SK-N-SH (cell line): ENCODE measurements at regions not wholly inside any gene's neighbourhood (a gene's known extent, or its start where the extent isn't known, plus 50 kb on each side); places are given as distances from the start of the nearest gene placed in this dataset.

Source experiments
- CTCF ChIA-PET: fragments of 300-600, 350-600 bp; formaldehyde crosslinking; extraction: SDS; loops from one replicate; lab custom pipeline; 2021; lab: Yijun Ruan, JAX
- POLR2A ChIA-PET: fragments of 350-600 bp; sonication (Branson Sonifier 250); formaldehyde crosslinking; extraction: SDS; loops from one replicate; lab custom pipeline; 2020; ENCODE audit warnings: antibody characterized with exemption, inconsistent platforms; lab: Yijun Ruan, JAX
- DNase-seq: peaks from one replicate; pipeline ENCODE4 v3.0.0; 2012
- H2AFZ ChIP-seq: fragments of 200-600 bp; sonication (generic); 2 replicates; pipeline ENCODE4 v1.8.1; 2016; ENCODE audit warnings: antibody characterized with exemption, mild to moderate bottlenecking, low read depth
- H3F3A ChIP-seq: fragments of 200-600 bp; sonication (generic); replicated peaks from 2 replicates; pipeline ENCODE3; 2016; ENCODE audit warnings: antibody characterized with exemption, mild to moderate bottlenecking; ENCODE audit not compliant: insufficient read depth
- H3K27ac ChIP-seq, 2 experiments: fragments of 200-500 bp in 1 of 2; fragments of 200-600 bp in 1 of 2; sonication (Bioruptor generic) in 1 of 2; sonication (generic), shearing (Covaris generic) in 1 of 2; 2 replicates each; pipeline versions ENCODE4 v1.5.1 to v1.6.1; 2014 to 2016; ENCODE audit warnings: low read depth in 2 of 2, inconsistent platforms in 1 of 2, low read length in 1 of 2, mild to moderate bottlenecking in 1 of 2, mixed read lengths in 1 of 2
- H3K27me3 ChIP-seq: fragments of 200-600 bp; sonication (generic), shearing (Covaris generic); 2 replicates; pipeline ENCODE4 v1.6.1; 2016; ENCODE audit warnings: mixed run types; ENCODE audit not compliant: insufficient read depth
- H3K36me3 ChIP-seq, 2 experiments: fragments of 200-500 bp in 1 of 2; fragments of 200-600 bp in 1 of 2; sonication (Bioruptor generic) in 1 of 2; sonication (generic) in 1 of 2; replicated peaks in 1 of 2; 2 replicates each; pipeline versions ENCODE3 to v1.5.1; 2014 to 2016; ENCODE audit warnings: low read length in 1 of 2, mild to moderate bottlenecking in 1 of 2; ENCODE audit not compliant: insufficient read depth in 2 of 2, control insufficient read depth in 1 of 2
- H3K4me1 ChIP-seq, 2 experiments: fragments of 200-500 bp in 1 of 2; fragments of 200-600 bp in 1 of 2; sonication (Bioruptor generic) in 1 of 2; sonication (generic), shearing (Covaris generic) in 1 of 2; 2 replicates each; pipeline versions ENCODE4 v1.5.1 to v1.6.1; 2014 to 2016; ENCODE audit warnings: low read depth in 1 of 2, low read length in 1 of 2, mixed run types in 1 of 2; ENCODE audit not compliant: insufficient read depth in 2 of 2, control insufficient read depth in 1 of 2
- H3K4me2 ChIP-seq: fragments of 200-600 bp; sonication (generic), shearing (Covaris generic); 2 replicates; pipeline ENCODE4 v1.6.1; 2017; ENCODE audit warnings: mixed run types
- H3K4me3 ChIP-seq, 2 experiments: fragments of 200-500 bp in 1 of 2; fragments of 200-600 bp in 1 of 2; sonication (Bioruptor generic) in 1 of 2; sonication (generic), shearing (Covaris generic) in 1 of 2; 2 replicates each; pipeline versions ENCODE4 v1.5.1 to v1.8.1; 2014 to 2016; ENCODE audit warnings: low read depth in 2 of 2, inconsistent platforms in 1 of 2, low read length in 1 of 2, mild to moderate bottlenecking in 1 of 2, mixed read lengths in 1 of 2, moderate library complexity in 1 of 2
- H3K79me2 ChIP-seq: fragments of 200-600 bp; sonication (generic); 2 replicates; pipeline ENCODE4 v1.8.1; 2017; ENCODE audit warnings: mild to moderate bottlenecking; ENCODE audit not compliant: insufficient read depth
- H3K9ac ChIP-seq: fragments of 200-600 bp; sonication (generic); 2 replicates; pipeline ENCODE4 v1.6.1; 2017; ENCODE audit warnings: mixed run types
- H3K9me2 ChIP-seq: fragments of 200-600 bp; sonication (generic); 2 replicates; pipeline ENCODE4 v1.6.1; 2017; ENCODE audit warnings: mixed run types
- H3K9me3 ChIP-seq: fragments of 200-600 bp; sonication (generic); 2 replicates; pipeline ENCODE4 v1.6.1; 2017; ENCODE audit warnings: mixed run types, mild to moderate bottlenecking, moderate library complexity
- H4K20me1 ChIP-seq: fragments of 200-600 bp; sonication (generic); 2 replicates; pipeline ENCODE4 v1.6.1; 2017; ENCODE audit warnings: mild to moderate bottlenecking, mixed run types; ENCODE audit not compliant: insufficient read depth
- ELF1 ChIP-seq: IDR thresholded peaks from 2 replicates; pipeline ENCODE4 v1.4.0; 2012
- FOSL2 ChIP-seq: IDR thresholded peaks from 2 replicates; pipeline ENCODE4 v1.4.0; 2012; ENCODE audit warnings: low read depth, mild to moderate bottlenecking, moderate library complexity, borderline replicate concordance
- FOXJ3 ChIP-seq: sonication (generic); formaldehyde crosslinking; IDR thresholded peaks from 2 replicates; pipeline ENCODE4 v1.5.1; 2020; ENCODE audit warnings: mild to moderate bottlenecking, missing genetic modification reagents
- GABPA ChIP-seq: IDR thresholded peaks from 2 replicates; pipeline ENCODE4 v1.4.0; 2012; ENCODE audit warnings: low read depth, mild to moderate bottlenecking
- MAX ChIP-seq: IDR thresholded peaks from 2 replicates; pipeline ENCODE4 v1.4.0; 2012; ENCODE audit warnings: low read depth
- MEF2A ChIP-seq: IDR thresholded peaks from 2 replicates; pipeline ENCODE4 v1.4.0; 2012; ENCODE audit warnings: low read depth, borderline replicate concordance
- NFIC ChIP-seq: IDR thresholded peaks from 2 replicates; pipeline ENCODE4 v1.4.0; 2012; ENCODE audit warnings: borderline replicate concordance
- NRF1 ChIP-seq: IDR thresholded peaks from 2 replicates; pipeline ENCODE4 v1.6.1; 2012; ENCODE audit warnings: low read depth, mild to moderate bottlenecking, low read length
- RAD21 ChIP-seq: IDR thresholded peaks from 2 replicates; pipeline ENCODE4 v1.6.1; 2012; ENCODE audit warnings: mild to moderate bottlenecking, low read length
- REST ChIP-seq: IDR thresholded peaks from 2 replicates; pipeline ENCODE4 v1.6.1; 2012; ENCODE audit warnings: mild to moderate bottlenecking, low read depth, low read length, moderate library complexity
- RXRA ChIP-seq: IDR thresholded peaks from 2 replicates; pipeline ENCODE4 v1.4.0; 2012; ENCODE audit warnings: low read depth, mild to moderate bottlenecking, borderline replicate concordance
- SIN3A ChIP-seq: IDR thresholded peaks from 2 replicates; pipeline ENCODE4 v1.6.1; 2012; ENCODE audit warnings: low read depth, mild to moderate bottlenecking, low read length, moderate library complexity, borderline replicate concordance
- TAF1 ChIP-seq: IDR thresholded peaks from 2 replicates; pipeline ENCODE4 v1.6.1; 2012; ENCODE audit warnings: low read depth, mild to moderate bottlenecking, low read length, moderate library complexity, borderline replicate concordance
- TEAD4 ChIP-seq: IDR thresholded peaks from 2 replicates; pipeline ENCODE4 v1.4.0; 2012; ENCODE audit warnings: mild to moderate bottlenecking, borderline replicate concordance; ENCODE audit not compliant: insufficient read depth
- ZBTB33 ChIP-seq: IDR thresholded peaks from 2 replicates; pipeline ENCODE4 v1.4.0; 2012; ENCODE audit warnings: low read depth, borderline replicate concordance
- WGBS: methylation state at CpG from one replicate; pipeline ENCODE4 v1.1.6; 2017; ENCODE audit warnings: low lambda C conversion rate; 5-methylcytosine and 5-hydroxymethylcytosine counted together

GRCh38 chr6:91142154-91142553 lies 555.3 kb upstream of the MAP3K7 start:
- Histone ChIP-seq H3F3A (no peaks in the 10 kb centered on the region), H3K27me3 (no peaks in the 10 kb centered on the region), H4K20me1 (no peaks in the 10 kb centered on the region), H3K9ac (no peak overlapping the region), H3K9me2 (no peaks in the 10 kb centered on the region), H3K4me2 (no peak overlapping the region), H3K27ac (no peak overlapping the region), H3K4me1 (peaks cover 0 to 7% of the 10 kb centered on the region in 2 experiments; a peak in 1 of 4 replicates), H2AFZ (no peak overlapping the region), H3K9me3 (no peaks in the 10 kb centered on the region), H3K79me2 (no peaks in the 10 kb centered on the region), H3K4me3 (no peak overlapping the region), H3K36me3 (no peaks in the 10 kb centered on the region)
- DNase-seq = no peak
- TF ChIP-seq REST = no peak
- no peak for TF ChIP-seq RXRA
- TF ChIP-seq NRF1 = no peak
- no peak for TF ChIP-seq ELF1
- 6% methylated on average over 3 of the region's 3 CpGs for WGBS
- POLR2A ChIA-PET = no interaction called here
- CTCF ChIA-PET = no interaction called here

- Histone ChIP-seq H3K36me3 (no peaks in the 10 kb centered on the region), H3K27me3 (no peaks in the 10 kb centered on the region), H3K79me2 (no peaks in the 10 kb centered on the region), H3K4me1 (peaks cover 0 to 7% of the 10 kb centered on the region in 2 experiments; a peak in 1 of 4 replicates), H3K9ac (no peak overlapping the region), H3K4me3 (no peak overlapping the region), H4K20me1 (no peaks in the 10 kb centered on the region), H3K4me2 (no peak overlapping the region), H3K27ac (no peak overlapping the region), H3F3A (no peaks in the 10 kb centered on the region), H3K9me2 (no peaks in the 10 kb centered on the region), H3K9me3 (no peaks in the 10 kb centered on the region), H2AFZ (no peak overlapping the region)
- 20% methylated on average over 3 of the region's 3 CpGs for WGBS
- ChIA-PET CTCF (no interaction called here), POLR2A (no interaction called here)
- TF ChIP-seq NFIC (no peak), TAF1 (no peak), REST (no peak), ZBTB33 (no peak), MAX (no peak), RXRA (no peak), FOSL2 (no peak), SIN3A (no peak), FOXJ3 (CRISPR knock-in tag) (no peak), GABPA (no peak), MEF2A (no peak), RAD21 (no peak), TEAD4 (no peak), NRF1 (no peak)
- DNase-seq = no peak
Observed at GRCh38 chr6:91141346-91141745, 554.5 kb upstream of the MAP3K7 start.
